GM21515 (cell line): ENCODE measurements at regions not wholly inside any gene's neighbourhood (a gene's known extent, or its start where the extent isn't known, plus 50 kb on each side); places are given as distances from the start of the nearest gene placed in this dataset.

Experiments
- ATAC-seq: cut with Tn5 transposase; IDR thresholded peaks from one replicate; pipeline ENCODE4 v1.9.1; 2021; ENCODE audit not compliant: unreplicated experiment

GRCh38 chr11:42170601-42171000 is 711.1 kb upstream of the LRRC4C start:
- no peak for ATAC-seq

- no peak for ATAC-seq
Measured at GRCh38 chr11:42171046-42171445, 711.6 kb upstream of the LRRC4C start.

GRCh38 chr11:42172441-42172840 is 713.0 kb upstream of the LRRC4C start:
- ATAC-seq = no peak

GRCh38 chr11:42175203-42175602 is 715.8 kb upstream of the LRRC4C start:
- ATAC-seq = no peak

GRCh38 chr11:42179216-42179615 is 719.8 kb upstream of the LRRC4C start:
- ATAC-seq = no peak

- ATAC-seq = no peak
Measured at GRCh38 chr11:42195289-42196013, 736.0 kb upstream of the LRRC4C start.

GRCh38 chr11:42200311-42200710 is 740.9 kb upstream of the LRRC4C start:
- ATAC-seq = no peak

GRCh38 chr11:42201603-42202148 is 742.2 kb upstream of the LRRC4C start:
- ATAC-seq = no peak

GRCh38 chr11:42205518-42205917 is 746.1 kb upstream of the LRRC4C start:
- no peak for ATAC-seq

GRCh38 chr11:42225664-42226063 is 766.2 kb upstream of the LRRC4C start:
- ATAC-seq = no peak

- no peak for ATAC-seq
Measured at GRCh38 chr11:42232673-42233072, 773.2 kb upstream of the LRRC4C start.

- no peak for ATAC-seq
Measured at GRCh38 chr11:42234451-42234951, 775.0 kb upstream of the LRRC4C start.

- no peak for ATAC-seq
Measured at GRCh38 chr11:42237701-42238235, 778.3 kb upstream of the LRRC4C start.

- ATAC-seq = no peak
Measured at GRCh38 chr11:42239188-42239587, 779.7 kb upstream of the LRRC4C start.

GRCh38 chr11:42243385-42243784 is 783.9 kb upstream of the LRRC4C start:
- no peak for ATAC-seq

- no peak for ATAC-seq
Measured at GRCh38 chr11:42244376-42244775, 784.9 kb upstream of the LRRC4C start.

GRCh38 chr11:42249401-42249800 is 789.9 kb upstream of the LRRC4C start:
- no peak for ATAC-seq

GRCh38 chr11:42249956-42250355 is 790.5 kb upstream of the LRRC4C start:
- ATAC-seq = no peak

GRCh38 chr11:42251984-42252383 is 792.5 kb upstream of the LRRC4C start:
- ATAC-seq = no peak

- ATAC-seq = no peak
Measured at GRCh38 chr11:42253156-42253555, 793.7 kb upstream of the LRRC4C start.

- no peak for ATAC-seq
Measured at GRCh38 chr11:42255906-42256305, 796.5 kb upstream of the LRRC4C start.

GRCh38 chr11:42257534-42257933 is 798.1 kb upstream of the LRRC4C start:
- no peak for ATAC-seq
